HUDEP-2 (cell line): ENCODE measurements at regions not wholly inside any gene's neighbourhood (a gene's known extent, or its start where the extent isn't known, plus 50 kb on each side); places are given as distances from the start of the nearest gene placed in this dataset.
"Not testable (repeated sequence)": the region's sequence is repeated elsewhere in the genome, so short reads cannot be mapped to it uniquely, and the experiment has no call there.

Experiments used
- DNase-seq, 76 experiments: peaks; one replicate each; lab custom pipeline; 2025; ENCODE audit not compliant: unreplicated experiment in 76 of 76; lab: John Stamatoyannopoulos, UW

DNA sequence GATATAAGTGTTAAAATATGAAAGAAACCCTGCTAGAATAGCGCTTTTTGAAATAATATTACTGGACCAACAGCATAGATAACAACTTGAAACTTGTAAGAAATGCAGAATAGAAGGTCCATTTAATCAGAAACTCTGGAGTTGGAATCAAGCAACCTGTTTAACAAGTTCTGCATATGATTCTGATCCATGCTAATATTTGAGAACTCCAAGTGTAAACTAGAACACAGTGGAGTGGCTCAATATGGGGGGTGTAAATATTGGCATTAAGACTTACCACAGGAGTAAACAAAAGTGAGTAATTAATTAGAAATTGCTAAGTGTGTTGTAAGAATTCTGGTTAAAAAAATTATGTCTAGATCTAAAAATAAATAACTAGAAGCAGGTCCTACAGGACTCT, 151.2 kb downstream of the SLITRK1 start:
- no peak for DNase-seq

- DNase-seq = no peak
Observed at GRCh38 chr13:83730674-83731073, 151.6 kb downstream of the SLITRK1 start.

DNA sequence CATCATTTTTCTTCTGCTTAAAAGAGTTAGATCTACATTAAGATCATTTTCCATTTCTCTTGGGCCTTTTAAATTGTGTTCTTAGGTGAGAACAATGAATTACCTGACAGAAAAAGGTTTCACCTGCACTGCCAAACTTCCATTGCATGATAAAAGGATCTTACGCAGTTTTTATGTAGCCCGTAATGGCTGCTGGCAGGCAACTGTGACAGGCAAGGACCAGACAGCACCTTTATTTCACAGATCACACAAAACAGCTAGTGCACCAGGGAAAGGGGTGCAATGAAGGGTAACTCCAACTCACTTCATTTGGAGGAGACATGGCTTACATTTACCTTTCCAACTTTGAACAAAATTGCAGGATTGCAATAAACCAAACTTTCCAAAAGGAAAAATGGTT, 159.8 kb downstream of the SLITRK1 start:
- no peak for DNase-seq

GRCh38 chr13:83716121-83716520, 166.2 kb downstream of the SLITRK1 start:
- DNase-seq = no peak

- DNase-seq = no peak
Observed at GRCh38 chr13:83714236-83714635, 168.0 kb downstream of the SLITRK1 start.

GRCh38 chr13:83710133-83710515, 172.2 kb downstream of the SLITRK1 start:
- DNase-seq = no peak

- no peak for DNase-seq
Observed at GRCh38 chr13:83709426-83710132, 172.7 kb downstream of the SLITRK1 start.

DNA sequence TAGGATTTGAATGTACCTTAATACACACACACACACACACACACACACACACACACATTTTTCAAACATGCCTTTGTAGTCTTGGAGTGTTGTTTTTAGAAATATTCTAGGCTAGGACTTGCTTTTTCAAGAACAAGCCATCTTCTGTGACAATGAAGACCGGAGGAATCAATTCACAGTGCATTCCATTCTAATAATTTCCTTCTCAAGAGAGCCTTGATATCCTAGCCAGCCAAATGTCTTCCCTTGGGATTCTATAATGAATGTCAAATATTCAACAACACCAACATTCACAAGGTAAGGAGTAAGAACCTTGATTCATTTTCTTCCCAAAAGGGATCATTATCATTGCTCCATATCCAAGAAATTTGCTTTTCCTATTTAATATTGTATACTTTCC, 180.3 kb downstream of the SLITRK1 start:
- DNase-seq = no peak

- DNase-seq = no peak
Observed at GRCh38 chr13:83692800-83693199, 189.5 kb downstream of the SLITRK1 start.

GRCh38 chr13:83691966-83692365, 190.3 kb downstream of the SLITRK1 start:
- no peak for DNase-seq

- no peak for DNase-seq
Observed at GRCh38 chr13:83681547-83681946, 200.7 kb downstream of the SLITRK1 start.

DNA sequence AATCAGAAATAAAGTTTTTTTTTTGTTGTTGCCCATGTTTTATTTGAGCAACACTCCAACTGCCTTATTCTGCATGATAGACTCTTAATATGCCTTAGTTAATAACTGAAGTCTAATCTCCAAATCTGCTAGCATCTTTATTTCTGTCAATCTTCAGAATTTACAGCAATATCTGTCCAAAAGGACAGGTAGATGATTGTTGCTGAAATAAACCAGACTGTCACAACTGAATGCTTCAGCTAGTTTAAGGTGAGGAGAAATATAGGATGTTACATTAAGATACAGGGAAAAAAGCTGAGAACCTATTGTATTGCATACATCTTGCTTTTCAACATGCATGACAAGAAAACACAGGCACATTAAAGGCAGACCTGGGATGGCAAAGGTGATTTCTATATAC, 204.3 kb downstream of the SLITRK1 start:
- no peak for DNase-seq

- DNase-seq = no peak
Observed at GRCh38 chr13:83672612-83673011, 209.7 kb downstream of the SLITRK1 start.

DNA sequence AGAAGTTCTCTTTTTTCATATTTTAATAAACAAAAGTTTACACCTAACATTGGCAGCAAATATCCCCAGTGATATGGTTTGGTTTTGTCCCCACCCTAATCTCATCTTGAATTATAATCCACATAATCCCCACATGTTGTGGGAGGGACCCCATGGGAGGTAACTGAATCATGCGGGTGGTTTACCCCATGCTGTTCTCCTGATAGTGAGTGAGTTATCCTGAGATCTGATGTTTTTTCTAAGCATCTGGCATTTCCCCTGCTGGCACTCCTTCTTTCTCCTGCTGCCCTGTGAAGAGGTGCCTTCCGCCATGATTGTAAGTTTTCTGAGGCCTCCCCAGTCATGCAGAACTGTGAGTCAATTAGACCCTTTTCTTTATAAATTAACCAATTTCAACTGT, 214.7 kb downstream of the SLITRK1 start:
- DNase-seq = no peak

DNA sequence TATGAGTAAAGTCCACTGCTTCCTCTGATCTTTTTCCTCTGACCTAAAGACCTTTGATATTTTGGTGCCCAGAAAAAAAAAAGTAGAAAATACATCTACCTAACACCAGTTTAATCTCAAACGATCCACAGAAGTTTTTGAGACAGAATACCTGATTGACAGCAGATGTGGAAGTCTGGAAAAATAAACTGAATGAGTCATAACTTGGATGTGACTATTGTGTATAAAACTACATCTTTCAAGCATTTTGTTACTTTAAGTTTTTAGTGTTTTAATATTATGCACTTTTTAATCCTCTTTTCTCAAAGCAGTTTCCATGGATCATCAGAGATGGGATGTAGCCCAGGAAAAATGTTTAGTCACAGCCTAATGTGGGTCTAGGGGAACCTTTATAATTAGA, 216.1 kb downstream of the SLITRK1 start:
- DNase-seq = no peak

GRCh38 chr13:83657281-83657680, 225.0 kb downstream of the SLITRK1 start:
- no peak for DNase-seq

- DNase-seq = not testable (repeated sequence)
Observed at GRCh38 chr13:83642617-83643016, 239.7 kb downstream of the SLITRK1 start.

GRCh38 chr13:83634601-83635000, 247.7 kb downstream of the SLITRK1 start:
- no peak for DNase-seq

DNA sequence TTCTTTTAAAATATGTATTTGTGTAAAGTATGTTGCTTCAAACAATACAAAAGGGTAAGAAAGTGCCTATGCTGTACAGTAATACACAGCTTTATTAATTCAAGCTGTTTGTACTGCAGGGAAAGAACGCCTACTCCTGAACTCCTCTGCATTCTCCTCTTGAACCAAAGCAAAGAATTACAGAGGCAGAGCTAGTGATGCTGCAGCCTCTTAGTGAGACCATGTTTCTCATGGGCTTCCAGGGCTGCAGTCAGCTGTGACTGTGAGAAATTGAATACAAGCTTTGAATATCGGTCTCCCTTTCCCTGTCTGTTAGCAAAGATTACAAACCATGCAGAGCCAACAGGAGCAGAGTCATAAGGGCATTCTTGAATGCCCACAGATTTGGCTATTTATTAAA, 248.5 kb downstream of the SLITRK1 start:
- no peak for DNase-seq

DNA sequence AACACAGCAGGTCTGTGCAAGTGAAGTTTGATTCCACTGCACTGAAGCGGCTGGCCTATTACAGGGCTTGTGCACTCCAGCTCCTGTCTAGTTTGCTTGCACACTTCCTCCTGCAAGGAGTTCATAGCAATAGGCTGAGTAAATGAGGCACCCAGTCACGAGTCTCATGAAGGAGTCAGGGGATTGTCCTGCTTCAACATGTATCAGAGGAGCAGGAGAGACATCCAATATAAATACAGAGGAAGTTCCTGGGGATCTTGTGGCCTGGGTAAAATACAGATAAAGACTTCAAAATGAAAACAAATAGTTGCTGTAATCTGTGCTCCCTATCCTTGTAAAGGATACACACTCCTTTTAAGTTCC, 259.9 kb downstream of the SLITRK1 start:
- DNase-seq = no peak

DNA sequence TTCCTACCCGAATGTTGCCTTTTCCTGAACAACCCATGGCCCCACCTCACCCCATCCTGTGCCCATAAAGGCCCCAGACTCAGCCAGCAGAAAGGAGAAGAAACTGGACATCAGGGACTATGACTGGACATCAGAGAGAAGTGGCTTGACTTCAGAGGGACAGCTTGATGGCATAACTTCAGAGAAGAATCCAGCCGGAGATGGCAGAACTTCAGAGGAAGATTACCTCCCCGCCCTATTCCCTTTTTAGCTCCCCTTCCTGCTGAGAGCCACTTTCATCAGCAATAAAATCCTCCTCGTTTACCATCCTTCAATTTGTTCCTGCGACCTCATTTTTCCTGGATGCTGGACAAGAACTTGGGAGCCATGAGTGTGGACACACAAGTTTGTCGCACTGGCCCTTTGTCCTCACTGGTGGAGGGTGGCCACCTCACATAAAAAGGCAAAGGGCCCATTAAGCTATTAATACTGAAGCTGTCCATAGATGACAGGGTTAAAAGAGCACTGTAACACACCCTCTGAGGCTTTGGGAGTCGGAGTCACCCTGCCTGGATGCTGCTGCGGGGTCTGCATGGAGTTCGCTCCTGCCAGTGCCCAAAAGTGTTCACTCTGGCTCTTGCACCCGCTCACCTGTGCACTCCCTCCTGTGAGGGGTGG, 260.4 kb downstream of the SLITRK1 start:
- no peak for DNase-seq

DNA sequence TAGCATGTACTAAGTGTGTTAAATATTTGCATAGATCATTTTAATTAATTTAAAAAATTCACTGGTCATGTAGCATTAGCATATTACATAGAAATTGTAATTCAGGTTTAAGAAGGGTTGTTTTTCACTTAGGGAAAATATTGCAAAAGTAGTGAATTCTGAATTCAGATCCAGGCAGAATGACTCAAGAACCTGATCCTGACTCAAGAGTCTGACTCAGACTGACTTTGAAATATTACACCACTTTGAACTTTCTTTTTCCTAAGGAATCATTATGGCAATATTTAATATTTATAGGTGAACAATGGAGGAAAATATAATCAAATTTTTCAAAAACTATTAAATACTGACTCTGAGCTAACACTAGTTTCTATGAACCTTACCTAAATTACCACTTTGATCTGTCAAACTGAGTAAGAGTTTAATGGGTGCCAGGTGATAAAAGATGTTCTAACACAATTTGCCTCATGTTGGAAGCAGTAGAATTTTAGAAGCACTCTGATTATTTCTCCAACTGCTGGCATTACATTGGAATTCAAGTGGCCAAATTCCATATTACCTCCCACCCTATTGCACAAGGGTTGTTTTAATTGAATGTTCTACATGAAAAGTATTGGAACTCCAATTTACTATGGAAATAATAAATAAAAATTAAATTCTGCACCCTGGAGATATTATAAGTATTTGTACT, 261.6 kb downstream of the SLITRK1 start:
- DNase-seq = no peak
